ENCODE measurements at regions not wholly inside any gene's neighbourhood (a gene's known extent, or its start where the extent isn't known, plus 50 kb on each side); places are given as distances from the start of the nearest gene placed in this dataset.
A peak's percentile ranks its signal among the peaks of the same experiment; 100 is the strongest.

GRCh38 chr6:106869203-106869602 is 105.3 kb downstream of the CD24 start:
- intact Hi-C loops (cut with DNase I; ENCODE audit: low total_unique reads): no loop called here
- no peak overlapping the region for H3K4me3 ChIP-seq (ENCODE audit: low read depth, poor library complexity, severe bottlenecking)
- no peak for TF ChIP-seq CTCF (IDR thresholded peaks at IDR 0.05)
- no peak for TF ChIP-seq POLR2A (IDR thresholded peaks at IDR 0.05)
- DNase-seq (ENCODE audit: low spot score in 2 of 2): no peak
- WGBS, 2 donors: 89 to 90% methylated on average over 5 of the region's 5 CpGs

DNA sequence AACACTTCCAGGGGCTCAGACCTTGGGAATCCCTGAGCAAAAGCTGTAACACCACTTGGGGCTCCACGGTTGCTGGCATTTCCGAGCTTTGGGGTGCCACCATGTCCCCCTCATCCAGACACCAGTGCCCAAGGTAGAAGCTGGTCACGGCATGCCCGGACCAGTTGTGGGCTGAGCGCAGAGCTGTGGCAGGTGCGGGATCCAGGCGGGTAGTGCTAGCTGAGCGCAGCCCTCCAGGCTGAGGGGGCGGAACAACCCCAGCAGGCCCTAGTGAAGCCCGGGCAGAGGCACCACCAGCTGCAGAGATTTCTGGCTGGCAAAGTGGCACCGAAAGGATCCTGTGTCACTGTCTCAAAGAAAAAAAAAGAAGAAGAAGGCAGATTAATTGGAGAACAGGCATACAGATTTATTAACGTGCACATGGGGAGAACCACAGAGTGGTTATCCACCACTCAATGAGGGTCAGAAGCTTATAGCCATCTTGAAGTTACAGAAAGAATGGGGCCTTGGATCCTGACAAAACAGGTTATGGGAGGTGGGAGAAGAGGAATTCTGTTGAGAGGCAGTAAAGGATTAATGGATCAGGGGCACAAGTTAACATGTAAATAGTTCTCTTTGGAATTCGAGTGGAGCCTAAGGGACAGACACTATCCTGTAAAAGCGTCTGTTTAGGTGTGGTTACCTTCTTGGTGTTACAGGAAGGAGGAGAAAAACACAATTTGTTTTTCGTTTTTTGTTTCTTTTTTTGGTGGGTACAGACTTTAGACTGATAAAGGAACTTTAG is 107.5 kb downstream of the CD24 start:
- DNase-seq (ENCODE audit: low spot score in 2 of 2): no peak
- intact Hi-C loops (cut with DNase I; ENCODE audit: low total_unique reads): no loop called here
- 84 to 89% methylated on average over 13 to 14 of the region's 15 CpGs for whole genome bisulfite sequencing, 2 donors

GRCh38 chr6:106862858-106863257 is 111.7 kb downstream of the CD24 start:
- DNase-seq (ENCODE audit: low spot score in 2 of 2): no peak
- 91% methylated on average over 4 of the region's 4 CpGs for WGBS, 2 donors
- intact Hi-C loops (cut with DNase I; ENCODE audit: low total_unique reads): no loop called here
- TF ChIP-seq POLR2A (IDR thresholded peaks at IDR 0.05): no peak
- TF ChIP-seq CTCF (IDR thresholded peaks at IDR 0.05): no peak
- H3K4me3 ChIP-seq (ENCODE audit: low read depth, poor library complexity, severe bottlenecking): no peak overlapping the region

More for the DNA sequence above, 107.5 kb downstream of the CD24 start:
- no peak overlapping the region for H3K4me3 ChIP-seq (ENCODE audit: low read depth, poor library complexity, severe bottlenecking)
- no peak for TF ChIP-seq CTCF (IDR thresholded peaks at IDR 0.05)
- no peak for TF ChIP-seq POLR2A (IDR thresholded peaks at IDR 0.05)

DNA sequence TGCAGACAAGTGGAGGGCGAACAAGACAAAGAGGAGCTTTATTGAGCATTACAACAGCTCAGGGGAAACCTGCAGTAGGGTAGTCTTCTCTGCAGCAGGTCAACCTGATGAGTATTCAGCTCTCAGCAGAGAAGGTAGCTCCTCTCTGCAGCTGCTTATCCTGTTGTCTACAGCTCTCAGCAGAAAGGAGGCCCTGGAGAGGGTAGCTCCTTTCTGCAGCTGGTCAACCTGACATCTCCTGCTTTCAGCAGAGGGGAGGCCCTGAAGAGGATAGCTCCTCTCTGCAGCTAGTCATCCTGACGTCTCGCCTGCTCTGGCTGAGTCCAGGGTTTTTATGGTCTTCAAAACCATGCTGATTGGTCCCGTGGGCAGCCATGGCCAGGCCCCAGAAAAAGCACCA is 113.6 kb downstream of the CD24 start:
- TF ChIP-seq CTCF (IDR thresholded peaks at IDR 0.05): no peak
- TF ChIP-seq POLR2A (IDR thresholded peaks at IDR 0.05): no peak
- DNase-seq (ENCODE audit: low spot score in 2 of 2): no peak
- no peak overlapping the region for H3K4me3 ChIP-seq (ENCODE audit: low read depth, poor library complexity, severe bottlenecking)
- intact Hi-C loops (cut with DNase I; ENCODE audit: low total_unique reads): no loop called here
- whole genome bisulfite sequencing, 2 donors: 89 to 92% methylated on average over 4 of the region's 4 CpGs

DNA sequence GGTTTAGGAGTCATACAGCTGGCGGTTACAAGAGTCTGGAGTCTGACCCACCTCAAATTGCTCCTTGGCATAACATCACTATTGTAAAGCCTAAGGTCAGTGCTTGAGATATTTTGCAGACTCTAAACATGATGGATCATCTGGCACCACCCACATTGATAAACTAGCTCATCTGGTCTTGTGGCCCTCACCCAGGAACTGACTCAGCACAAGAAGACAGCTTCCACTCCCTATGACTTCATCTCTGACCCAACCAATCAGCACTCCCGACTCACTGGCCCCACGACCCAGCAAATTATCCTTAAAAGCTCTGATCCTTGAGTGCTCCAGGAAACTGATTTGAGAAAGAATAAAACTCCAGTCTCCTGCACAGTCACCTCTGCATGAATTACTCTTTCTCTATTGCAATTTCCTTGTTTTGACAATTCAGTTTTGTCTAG is 115.9 kb downstream of the CD24 start:
- H3K4me3 ChIP-seq (ENCODE audit: low read depth, poor library complexity, severe bottlenecking): no peak overlapping the region
- intact Hi-C loops (cut with DNase I; ENCODE audit: low total_unique reads): no loop called here
- TF ChIP-seq POLR2A (IDR thresholded peaks at IDR 0.05): no peak
- TF ChIP-seq CTCF (IDR thresholded peaks at IDR 0.05): no peak
- WGBS, 2 donors: 36 to 46% methylated on average over 3 of the region's 3 CpGs
- peak in 1 of 2 donors; percentile 56 for DNase-seq (ENCODE audit: low spot score in 2 of 2)

Data from lower leg skin (tissue), 4 donors.